T-helper 2 cell treated with Interferon-gamma antibody and Interleukin-4, amounts not matched to agents 5 μg/mL and 100 μg/mL, for 36 hours (primary cell): ENCODE measurements at regions not wholly inside any gene's neighbourhood (a gene's known extent, or its start where the extent isn't known, plus 50 kb on each side); places are given as distances from the start of the nearest gene placed in this dataset.
"Not testable (repeated sequence)": the region's sequence is repeated elsewhere in the genome, so short reads cannot be mapped to it uniquely, and the experiment has no call there.

Experiments used
- DNase-seq: peaks from one replicate; pipeline ENCODE4 v3.0.0; 2021; ENCODE audit warnings: low spot score
- H3K27ac Mint-ChIP-seq: one replicate; pipeline ENCODE4 v1.8.0; 2021; ENCODE audit warnings: mild to moderate bottlenecking, mixed read lengths
- H3K27me3 Mint-ChIP-seq: one replicate; pipeline ENCODE4 v1.8.0; 2021; ENCODE audit warnings: low read depth, mixed read lengths
- H3K36me3 Mint-ChIP-seq: one replicate; pipeline ENCODE4 v1.8.0; 2021; ENCODE audit warnings: low read depth, mixed read lengths
- H3K4me1 Mint-ChIP-seq: one replicate; pipeline ENCODE4 v1.8.0; 2021; ENCODE audit warnings: low read depth, mixed read lengths
- H3K4me3 Mint-ChIP-seq: one replicate; pipeline ENCODE4 v1.8.0; 2022; ENCODE audit warnings: mild to moderate bottlenecking, moderate library complexity, mixed read lengths
- H3K9me3 Mint-ChIP-seq: one replicate; pipeline ENCODE4 v1.8.0; 2021; ENCODE audit warnings: mixed read lengths

DNA sequence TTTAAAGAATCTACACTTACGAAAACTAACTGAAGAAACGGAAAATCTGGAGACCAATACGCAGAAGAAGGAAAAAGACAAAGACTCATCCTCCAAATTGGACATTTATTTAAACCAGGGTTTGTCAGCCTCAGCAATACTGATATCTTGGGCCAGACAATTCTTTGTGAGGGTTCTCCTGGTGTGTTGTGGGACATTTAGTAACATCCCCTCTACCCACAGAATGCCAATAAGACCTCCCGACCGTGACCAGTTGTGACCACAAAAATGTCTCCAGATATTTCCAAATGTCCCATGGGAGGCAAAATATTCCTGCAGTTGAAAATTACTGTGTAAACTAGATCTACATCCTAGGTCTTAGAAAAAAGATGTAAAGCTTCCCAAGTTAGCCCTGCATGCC is 50.3 kb upstream of the ZSCAN2 start:
- H3K9me3 Mint-ChIP-seq, result peaks cover 13% of the 10 kb centered on the region
- not testable (repeated sequence) for H3K27me3 Mint-ChIP-seq, H3K4me3 Mint-ChIP-seq

More for the DNA sequence above, 50.3 kb upstream of the ZSCAN2 start:
- DNase-seq, H3K27ac Mint-ChIP-seq: not testable (repeated sequence)
- Mint-ChIP-seq H3K36me3 (peaks cover 34% of the 10 kb centered on the region), H3K4me1 (peaks cover 20% of the 10 kb centered on the region)
